Lower leg skin (tissue), 4 donors: ENCODE measurements at regions not wholly inside any gene's neighbourhood (a gene's known extent, or its start where the extent isn't known, plus 50 kb on each side); places are given as distances from the start of the nearest gene placed in this dataset.

Source experiments
- DNase-seq, 2 donors: peaks; one replicate each; pipeline ENCODE4 v3.0.0-alpha.2; 2019; ENCODE audit warnings: low spot score in 2 of 2
- H3K4me3 ChIP-seq: fragments of 200-600 bp; sonication (generic); 2 replicates; pipeline ENCODE4 v1.5.1; 2017; ENCODE audit warnings: mild to moderate bottlenecking, low read depth; ENCODE audit not compliant: poor library complexity, severe bottlenecking
- CTCF ChIP-seq, 3 donors: fragments of 450-650 bp; IDR thresholded peaks; one replicate each; pipeline ENCODE4 v1.5.1; 2016; ENCODE audit warnings: antibody characterized with exemption in 3 of 3, mild to moderate bottlenecking in 3 of 3, moderate library complexity in 2 of 3
- POLR2A ChIP-seq, 2 donors: fragments of 450-650 bp; IDR thresholded peaks; one replicate each; pipeline ENCODE4 v1.6.1; 2016 to 2017; ENCODE audit warnings: antibody characterized with exemption in 2 of 2, mild to moderate bottlenecking in 1 of 2, moderate library complexity in 1 of 2
- WGBS, 2 donors: methylation state at CpG; one replicate each; pipeline ENCODE4 v1.1.5; 2018; 5-methylcytosine and 5-hydroxymethylcytosine counted together
- intact Hi-C: fragments of 100-400 bp; cut with DNase I; formaldehyde crosslinking; loops from one replicate; pipeline ENCODE4 v1.15.0; 2023; ENCODE audit warnings: low total_unique reads

GRCh38 chr7:153397459-153397858 is 637.9 kb downstream of the ACTR3B start:
- H3K4me3 ChIP-seq = no peak overlapping the region
- intact Hi-C loops = no loop called here
- TF ChIP-seq POLR2A (IDR thresholded peaks at IDR 0.05) = no peak
- TF ChIP-seq CTCF (IDR thresholded peaks at IDR 0.05) = no peak
- DNase-seq = no peak
- 79 to 82% methylated on average over 4 of the region's 4 CpGs for WGBS, 2 donors

- intact Hi-C loops = no loop called here
- 82 to 84% methylated on average over 3 of the region's 3 CpGs for WGBS, 2 donors
Observed at GRCh38 chr7:153397906-153398305, 638.4 kb downstream of the ACTR3B start.

GRCh38 chr7:153398370-153398769 is 638.8 kb downstream of the ACTR3B start:
- intact Hi-C loops = no loop called here
- 80 to 83% methylated on average over 2 of the region's 2 CpGs for WGBS, 2 donors
- no peak for TF ChIP-seq CTCF (IDR thresholded peaks at IDR 0.05)
- TF ChIP-seq POLR2A (IDR thresholded peaks at IDR 0.05) = no peak

More at GRCh38 chr7:153397906-153398305, 638.4 kb downstream of the ACTR3B start:
- TF ChIP-seq CTCF (IDR thresholded peaks at IDR 0.05) (no peak), POLR2A (IDR thresholded peaks at IDR 0.05) (no peak)
- H3K4me3 ChIP-seq = no peak overlapping the region
- DNase-seq = no peak

GRCh38 chr7:153398789-153399553 is 639.4 kb downstream of the ACTR3B start:
- no peak overlapping the region for H3K4me3 ChIP-seq
- TF ChIP-seq CTCF (IDR thresholded peaks at IDR 0.05) = no peak
- TF ChIP-seq POLR2A (IDR thresholded peaks at IDR 0.05) = no peak
- WGBS, 2 donors = 86 to 88% methylated on average over 8 of the region's 8 CpGs
- intact Hi-C loops = no loop called here
- no peak for DNase-seq

More at GRCh38 chr7:153398370-153398769, 638.8 kb downstream of the ACTR3B start:
- no peak for DNase-seq
- H3K4me3 ChIP-seq = no peak overlapping the region

GRCh38 chr7:153399554-153399940 is 640.0 kb downstream of the ACTR3B start:
- H3K4me3 ChIP-seq = no peak overlapping the region
- DNase-seq = no peak
- no peak for TF ChIP-seq CTCF (IDR thresholded peaks at IDR 0.05)
- TF ChIP-seq POLR2A (IDR thresholded peaks at IDR 0.05) = no peak
- intact Hi-C loops = no loop called here
- 89 to 93% methylated on average over 1 of the region's 1 CpG for WGBS, 2 donors
